GM10266 (cell line): ENCODE measurements at regions not wholly inside any gene's neighbourhood (a gene's known extent, or its start where the extent isn't known, plus 50 kb on each side); places are given as distances from the start of the nearest gene placed in this dataset.

Experiments used
- DNase-seq: peaks from one replicate; pipeline ENCODE4 v3.0.0; 2012; ENCODE audit errors: extremely low spot score
- TF ChIP-seq, protein P1 (sequence below): IDR thresholded peaks from 2 replicates; pipeline ENCODE4 v1.5.1; 2012; ENCODE audit warnings: mild to moderate bottlenecking, low read depth; ENCODE audit not compliant: control insufficient read depth, insufficient read depth; ENCODE audit errors: missing control alignments

DNA sequence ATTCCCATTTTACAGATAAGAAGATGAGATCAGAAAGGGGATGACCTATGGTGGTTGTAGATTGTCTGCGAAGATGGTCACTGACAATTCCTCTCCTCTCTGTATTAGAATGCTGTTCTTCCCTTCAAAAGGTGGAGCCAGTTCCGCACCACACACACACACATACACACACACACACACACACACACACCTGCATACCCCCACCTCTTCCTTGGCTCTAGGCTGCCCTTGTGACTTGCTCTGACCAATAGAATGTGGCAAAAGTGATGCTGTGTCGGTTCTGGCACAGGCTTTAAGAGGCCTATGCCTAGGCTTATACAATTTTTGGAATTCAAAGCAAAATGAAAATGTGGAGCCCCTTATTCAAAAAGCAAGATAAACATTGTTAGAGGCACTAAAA is 88.0 kb downstream of the ZFP36L2 start:
- no peak for DNase-seq
- TF ChIP-seq, protein P1, sequence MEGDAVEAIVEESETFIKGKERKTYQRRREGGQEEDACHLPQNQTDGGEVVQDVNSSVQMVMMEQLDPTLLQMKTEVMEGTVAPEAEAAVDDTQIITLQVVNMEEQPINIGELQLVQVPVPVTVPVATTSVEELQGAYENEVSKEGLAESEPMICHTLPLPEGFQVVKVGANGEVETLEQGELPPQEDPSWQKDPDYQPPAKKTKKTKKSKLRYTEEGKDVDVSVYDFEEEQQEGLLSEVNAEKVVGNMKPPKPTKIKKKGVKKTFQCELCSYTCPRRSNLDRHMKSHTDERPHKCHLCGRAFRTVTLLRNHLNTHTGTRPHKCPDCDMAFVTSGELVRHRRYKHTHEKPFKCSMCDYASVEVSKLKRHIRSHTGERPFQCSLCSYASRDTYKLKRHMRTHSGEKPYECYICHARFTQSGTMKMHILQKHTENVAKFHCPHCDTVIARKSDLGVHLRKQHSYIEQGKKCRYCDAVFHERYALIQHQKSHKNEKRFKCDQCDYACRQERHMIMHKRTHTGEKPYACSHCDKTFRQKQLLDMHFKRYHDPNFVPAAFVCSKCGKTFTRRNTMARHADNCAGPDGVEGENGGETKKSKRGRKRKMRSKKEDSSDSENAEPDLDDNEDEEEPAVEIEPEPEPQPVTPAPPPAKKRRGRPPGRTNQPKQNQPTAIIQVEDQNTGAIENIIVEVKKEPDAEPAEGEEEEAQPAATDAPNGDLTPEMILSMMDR, result no peak

DNA sequence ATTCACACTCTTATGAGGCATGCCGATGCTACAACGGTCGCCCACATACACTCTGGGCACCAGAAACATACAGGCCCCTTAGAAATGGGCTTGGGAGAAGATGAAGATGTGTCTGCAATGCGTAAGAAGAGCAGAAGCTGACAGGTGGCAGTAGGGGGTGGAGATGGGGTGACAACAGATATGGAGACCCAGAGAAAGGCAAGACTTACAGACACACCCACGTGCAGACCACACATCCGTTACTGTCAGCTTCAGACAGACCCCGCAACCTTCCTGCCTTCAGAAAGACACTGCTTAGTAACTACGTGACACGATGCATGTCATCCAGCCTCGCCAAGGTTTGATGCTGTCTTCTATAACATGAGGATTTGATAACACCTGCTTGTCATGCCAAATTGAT is 89.5 kb downstream of the ZFP36L2 start:
- DNase-seq, result no peak
- TF ChIP-seq, protein P1, result no peak

DNA sequence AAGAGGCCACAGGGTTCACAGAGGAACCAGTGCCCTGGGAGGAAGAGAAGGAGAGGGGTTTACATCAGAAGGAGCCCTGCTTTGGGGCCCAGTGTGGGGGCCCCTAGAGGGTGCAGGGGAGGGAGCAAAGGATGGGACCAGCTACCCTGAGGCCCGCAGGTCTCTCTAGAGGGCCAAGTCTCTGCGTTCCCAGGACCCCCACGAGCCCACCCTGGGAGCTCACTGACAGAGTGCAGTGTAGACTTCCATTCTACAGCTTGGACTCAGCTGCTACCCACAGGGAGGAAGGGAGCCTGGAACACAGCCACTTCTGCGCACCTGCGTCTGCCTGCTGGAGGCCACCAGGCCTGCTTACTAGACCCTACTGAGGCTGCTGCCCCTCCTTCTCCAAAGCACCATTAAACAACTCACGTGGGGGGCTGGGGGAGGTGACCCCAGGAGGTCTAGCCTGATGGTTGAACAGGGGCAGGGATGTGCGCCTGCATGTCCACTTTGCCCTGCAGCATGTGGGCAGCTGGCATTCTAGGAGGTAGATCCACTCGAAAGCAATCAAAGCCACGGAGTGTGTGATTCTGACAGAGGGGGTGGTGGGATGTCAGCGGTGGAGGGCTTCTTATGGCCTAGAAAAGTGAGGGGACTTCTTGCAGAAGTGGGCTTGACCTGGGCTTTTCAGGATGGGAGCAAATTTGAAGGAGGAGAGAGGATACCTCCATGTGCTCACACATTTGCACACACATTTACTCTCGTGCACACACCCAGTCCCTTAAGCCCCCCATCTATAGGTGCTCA is 90.2 kb downstream of the ZFP36L2 start:
- TF ChIP-seq, protein P1, result no peak
- no peak for DNase-seq

DNA sequence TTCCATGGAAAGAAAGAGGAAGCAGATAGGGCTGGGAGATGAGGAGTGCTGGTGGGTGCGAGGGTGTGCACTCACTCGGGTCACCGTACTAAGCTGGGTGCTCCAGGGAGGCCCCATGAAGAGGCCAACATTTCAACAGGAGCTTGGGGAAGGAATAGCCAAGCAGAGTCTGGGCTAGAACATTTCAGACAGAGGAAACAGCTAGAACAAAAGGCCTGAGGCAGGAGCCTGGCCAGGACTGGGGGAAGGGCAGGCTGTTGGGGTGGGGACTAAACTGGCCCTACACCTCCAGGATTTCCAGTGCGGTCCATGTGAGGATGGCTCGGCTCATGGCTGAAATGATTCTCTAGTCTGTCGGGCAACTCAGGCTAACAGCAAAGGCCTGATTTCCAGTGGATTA is 90.8 kb downstream of the ZFP36L2 start:
- TF ChIP-seq, protein P1, result no peak
- no peak for DNase-seq

DNA sequence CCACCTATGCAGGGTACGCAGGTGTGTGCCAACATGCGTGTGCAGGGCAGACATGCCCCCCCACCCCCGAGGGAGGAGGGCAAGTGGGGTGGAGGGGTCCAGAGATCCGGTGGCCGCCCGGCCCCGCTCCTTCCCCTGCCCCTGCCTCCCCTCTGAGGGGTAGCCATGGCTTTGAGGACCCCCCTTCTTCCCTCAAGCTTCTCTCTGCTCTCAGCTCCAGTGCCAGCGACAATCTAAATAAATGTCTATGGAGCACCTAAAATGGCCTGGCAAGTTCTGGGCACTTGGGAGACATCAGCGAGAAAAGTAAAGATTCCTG is 91.9 kb downstream of the ZFP36L2 start:
- TF ChIP-seq, protein P1, result no peak
- no peak for DNase-seq

DNA sequence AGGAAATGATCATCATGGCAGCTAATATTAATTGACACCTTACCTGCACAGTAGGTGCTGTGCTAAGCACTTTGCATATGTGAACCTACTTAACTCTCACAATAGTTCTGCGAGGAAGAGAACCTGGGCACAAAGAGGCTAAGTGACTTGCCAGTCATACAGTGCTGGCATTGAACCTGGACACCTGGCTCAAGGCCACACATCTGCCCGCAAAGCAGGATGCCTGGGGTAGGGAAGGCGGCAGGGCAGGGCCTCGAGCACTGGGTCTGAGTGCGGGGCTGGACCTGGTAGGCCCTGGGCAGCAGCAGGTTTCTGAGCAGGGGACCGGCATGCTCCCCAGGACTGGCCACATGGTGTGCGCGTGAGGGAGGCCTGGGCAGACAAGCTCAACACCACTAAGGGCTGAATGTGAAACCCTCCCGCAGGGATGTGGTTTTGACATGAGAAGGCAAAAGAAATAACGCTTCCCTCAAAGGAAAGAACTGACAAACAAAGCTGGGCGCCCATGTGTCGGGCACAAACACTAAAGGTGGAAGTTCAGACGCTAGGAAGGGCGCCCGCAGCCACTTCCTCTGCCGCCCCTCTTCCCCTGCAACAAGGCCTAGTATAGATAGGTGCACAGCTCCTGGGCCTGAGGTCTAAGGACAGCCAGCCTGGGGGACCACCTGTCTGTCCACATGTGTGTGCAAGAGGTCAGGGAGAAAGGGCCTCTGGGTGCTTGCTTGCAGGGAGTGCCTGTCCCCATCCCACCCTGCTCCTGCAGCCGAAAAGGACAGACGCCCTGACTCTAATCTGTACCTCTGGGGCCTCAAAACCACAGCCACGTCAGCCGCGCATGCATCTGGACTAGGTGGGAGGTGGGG is 92.5 kb downstream of the ZFP36L2 start:
- TF ChIP-seq, protein P1, result no peak
- no peak for DNase-seq

DNA sequence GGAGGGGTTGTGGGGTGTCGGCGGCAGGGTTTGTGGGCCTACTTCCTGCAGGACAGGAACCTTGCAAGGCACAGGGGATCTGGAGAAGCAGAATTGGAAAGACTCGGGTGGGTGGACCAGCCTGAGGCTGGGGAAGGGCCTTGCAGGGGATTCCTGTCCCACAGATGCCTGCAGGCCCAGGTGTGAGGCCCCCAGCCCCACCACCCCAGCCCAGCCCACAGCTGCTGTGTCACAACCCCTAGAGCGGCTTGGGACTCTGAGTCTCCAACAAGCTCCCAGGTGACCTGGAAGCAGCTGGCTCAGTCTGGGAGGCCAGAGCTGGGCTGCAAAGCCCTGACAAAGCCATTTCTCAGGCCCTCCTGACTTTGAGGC is 93.1 kb downstream of the ZFP36L2 start:
- no peak for DNase-seq
- TF ChIP-seq, protein P1, result no peak
